Progenitor cell of endocrine pancreas (in vitro differentiated cells): ENCODE measurements at regions not wholly inside any gene's neighbourhood (a gene's known extent, or its start where the extent isn't known, plus 50 kb on each side); places are given as distances from the start of the nearest gene placed in this dataset.
A peak's percentile ranks its signal among the peaks of the same experiment; 100 is the strongest.

Experiments used
- DNase-seq: peaks from one replicate; pipeline ENCODE4 v3.0.0; 2021; ENCODE audit warnings: low spot score; ENCODE audit not compliant: unreplicated experiment
- H3K27ac Mint-ChIP-seq: 2 replicates; pipeline ENCODE4 v1.8.0; 2021; ENCODE audit warnings: mild to moderate bottlenecking, moderate library complexity, mixed read lengths
- H3K27me3 Mint-ChIP-seq: 2 replicates; pipeline ENCODE4 v1.8.0; 2021; ENCODE audit warnings: mixed read lengths
- H3K36me3 Mint-ChIP-seq: 2 replicates; pipeline ENCODE4 v1.8.0; 2022; ENCODE audit warnings: mixed read lengths; ENCODE audit not compliant: insufficient read depth
- H3K4me1 Mint-ChIP-seq: 2 replicates; pipeline ENCODE4 v1.8.0; 2021; ENCODE audit warnings: low read depth, mixed read lengths
- H3K4me3 Mint-ChIP-seq: 2 replicates; pipeline ENCODE4 v1.8.0; 2021; ENCODE audit warnings: low read depth, mild to moderate bottlenecking, moderate library complexity, mixed read lengths
- H3K9me3 Mint-ChIP-seq: 2 replicates; pipeline ENCODE4 v1.8.0; 2021; ENCODE audit warnings: low read depth, mixed read lengths
- TF ChIP-seq, protein P1 (sequence below): fragments of 200-600 bp; sonication (generic); IDR thresholded peaks from one replicate; pipeline ENCODE4 v1.5.0; 2021; ENCODE audit warnings: antibody characterized with exemption, mild to moderate bottlenecking; ENCODE audit not compliant: unreplicated experiment

DNA sequence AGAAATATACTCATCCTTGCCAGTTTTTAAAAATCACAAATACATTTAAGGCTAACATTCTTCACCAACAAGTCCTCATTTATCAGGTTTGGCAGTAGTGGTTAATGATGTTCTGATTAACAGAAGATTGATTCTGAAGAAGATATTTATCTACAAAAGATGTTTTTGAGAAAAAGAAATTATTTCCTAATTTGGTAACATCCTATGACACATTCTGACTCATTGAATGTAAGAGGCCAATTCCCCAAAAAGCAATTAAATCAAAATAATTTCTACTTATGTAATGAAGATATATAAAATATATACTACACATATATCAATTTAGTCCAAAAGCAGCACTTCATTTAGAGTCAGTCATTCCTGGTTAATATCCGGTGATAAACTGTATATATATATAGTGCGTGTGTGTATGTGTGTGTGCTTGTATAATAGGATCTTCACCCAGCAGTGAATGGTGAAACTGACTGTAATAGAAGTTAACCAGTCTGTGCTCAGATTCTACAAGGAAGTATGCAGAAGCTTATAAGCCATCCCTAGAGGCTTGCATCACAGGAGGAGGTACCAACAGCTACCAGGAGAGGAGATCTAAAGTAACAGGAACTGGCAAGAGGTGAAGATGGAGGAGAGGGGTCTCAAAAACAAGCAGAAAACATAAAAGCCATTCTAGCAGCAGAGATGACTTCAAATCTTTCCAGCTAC lies 82.9 kb upstream of the MARCKS start:
- no peak for DNase-seq
- peaks cover 8% of the 10 kb centered on the region for H3K27me3 Mint-ChIP-seq
- peak overlapping the region; percentile 38 for H3K27ac Mint-ChIP-seq
- no peak overlapping the region for H3K4me3 Mint-ChIP-seq
- no peaks in the 10 kb centered on the region for H3K36me3 Mint-ChIP-seq
- TF ChIP-seq, protein P1, sequence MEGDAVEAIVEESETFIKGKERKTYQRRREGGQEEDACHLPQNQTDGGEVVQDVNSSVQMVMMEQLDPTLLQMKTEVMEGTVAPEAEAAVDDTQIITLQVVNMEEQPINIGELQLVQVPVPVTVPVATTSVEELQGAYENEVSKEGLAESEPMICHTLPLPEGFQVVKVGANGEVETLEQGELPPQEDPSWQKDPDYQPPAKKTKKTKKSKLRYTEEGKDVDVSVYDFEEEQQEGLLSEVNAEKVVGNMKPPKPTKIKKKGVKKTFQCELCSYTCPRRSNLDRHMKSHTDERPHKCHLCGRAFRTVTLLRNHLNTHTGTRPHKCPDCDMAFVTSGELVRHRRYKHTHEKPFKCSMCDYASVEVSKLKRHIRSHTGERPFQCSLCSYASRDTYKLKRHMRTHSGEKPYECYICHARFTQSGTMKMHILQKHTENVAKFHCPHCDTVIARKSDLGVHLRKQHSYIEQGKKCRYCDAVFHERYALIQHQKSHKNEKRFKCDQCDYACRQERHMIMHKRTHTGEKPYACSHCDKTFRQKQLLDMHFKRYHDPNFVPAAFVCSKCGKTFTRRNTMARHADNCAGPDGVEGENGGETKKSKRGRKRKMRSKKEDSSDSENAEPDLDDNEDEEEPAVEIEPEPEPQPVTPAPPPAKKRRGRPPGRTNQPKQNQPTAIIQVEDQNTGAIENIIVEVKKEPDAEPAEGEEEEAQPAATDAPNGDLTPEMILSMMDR: no peak
- peaks cover 12% of the 10 kb centered on the region for H3K4me1 Mint-ChIP-seq
- no peaks in the 10 kb centered on the region for H3K9me3 Mint-ChIP-seq

DNA sequence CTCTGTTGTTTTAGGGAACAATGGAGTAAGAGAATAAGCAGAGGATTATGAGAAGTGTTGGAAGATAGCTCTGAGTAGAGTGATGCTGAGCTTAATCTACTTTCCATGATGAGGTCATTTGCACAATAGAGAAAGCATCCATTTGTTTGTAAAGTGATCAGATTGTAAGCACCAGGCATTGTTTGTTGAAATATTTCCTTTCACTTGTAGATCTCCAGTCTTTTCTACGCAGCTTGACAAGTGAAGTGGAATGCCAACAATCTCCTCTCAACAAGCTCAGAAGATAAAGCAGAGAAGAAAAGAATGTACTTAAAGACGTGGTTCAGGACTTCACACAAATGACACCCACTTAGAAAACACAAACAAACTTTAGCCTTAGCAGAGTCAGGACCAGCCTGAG lies 80.1 kb upstream of the MARCKS start:
- Mint-ChIP-seq H3K27me3 (peaks cover 22% of the 10 kb centered on the region), H3K27ac (peak overlapping the region; percentile 15), H3K4me3 (no peak overlapping the region), H3K4me1 (peaks cover 12% of the 10 kb centered on the region), H3K36me3 (no peaks in the 10 kb centered on the region), H3K9me3 (no peaks in the 10 kb centered on the region)
- TF ChIP-seq, protein P1: no peak
- no peak for DNase-seq

DNA sequence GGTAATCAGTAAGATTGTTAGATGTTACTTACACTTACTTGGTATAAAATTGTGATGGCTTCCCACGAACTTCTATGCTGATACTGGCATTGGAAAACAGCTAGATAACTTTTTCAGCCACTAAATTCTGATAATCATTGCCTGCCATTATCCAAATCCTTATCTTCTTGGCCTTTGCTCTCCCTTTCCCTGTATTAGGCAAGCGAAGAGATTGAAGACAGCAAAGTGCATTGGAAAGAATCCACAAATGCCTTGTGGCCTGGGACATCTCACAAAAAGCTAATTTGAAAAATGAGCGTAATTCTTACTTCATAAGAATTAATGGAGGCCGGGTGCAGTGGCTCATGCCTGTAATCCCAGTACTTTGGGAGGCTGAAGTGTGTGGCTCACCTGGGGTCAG lies 79.5 kb upstream of the MARCKS start:
- peaks cover 22% of the 10 kb centered on the region for H3K27me3 Mint-ChIP-seq
- no peak for DNase-seq
- peaks cover 12% of the 10 kb centered on the region for H3K4me1 Mint-ChIP-seq
- no peaks in the 10 kb centered on the region for H3K36me3 Mint-ChIP-seq
- TF ChIP-seq, protein P1: no peak
- peak overlapping the region; percentile 15 for H3K27ac Mint-ChIP-seq
- H3K9me3 Mint-ChIP-seq: no peaks in the 10 kb centered on the region
- no peak overlapping the region for H3K4me3 Mint-ChIP-seq

DNA sequence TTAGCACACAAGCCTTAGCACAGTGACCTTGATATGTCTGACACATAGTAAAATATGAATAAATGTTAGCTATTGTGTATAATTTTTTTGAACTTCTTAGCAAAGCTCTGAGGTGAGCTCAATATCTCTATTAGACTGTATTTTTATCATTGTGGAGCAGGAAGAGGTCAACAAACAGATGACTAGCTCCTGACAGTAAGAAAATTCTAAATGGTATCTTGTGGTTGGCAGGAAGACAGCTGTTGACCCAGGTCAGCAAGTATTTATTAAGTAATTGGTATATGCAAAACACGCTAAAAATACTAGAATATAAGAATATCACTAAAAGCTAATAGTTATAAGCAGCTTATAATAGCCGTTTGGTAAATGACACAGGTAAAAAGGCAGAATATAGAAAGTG lies 77.5 kb upstream of the MARCKS start:
- TF ChIP-seq, protein P1: no peak
- Mint-ChIP-seq H3K27ac (no peak overlapping the region), H3K27me3 (peaks cover 16% of the 10 kb centered on the region), H3K4me3 (no peak overlapping the region), H3K36me3 (no peaks in the 10 kb centered on the region), H3K9me3 (no peaks in the 10 kb centered on the region), H3K4me1 (peaks cover 12% of the 10 kb centered on the region)
- no peak for DNase-seq

DNA sequence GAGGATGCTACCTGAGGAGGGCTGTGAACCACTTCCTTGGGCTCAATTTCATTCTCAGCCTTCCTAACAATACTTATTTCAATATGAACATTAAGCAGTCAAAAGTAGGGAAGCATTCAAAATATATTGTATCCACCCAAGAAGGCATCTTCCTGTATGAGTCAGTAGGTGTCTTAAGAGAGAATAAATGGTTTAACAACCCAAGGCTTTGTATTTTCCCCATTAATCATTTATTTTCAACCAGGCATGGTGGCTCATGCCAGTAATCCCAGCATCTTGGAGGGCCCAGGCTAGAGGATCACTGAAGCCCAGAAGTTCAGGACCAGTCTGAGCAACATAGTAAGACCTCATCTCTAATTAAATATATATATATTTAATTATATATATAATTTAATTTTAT lies 74.5 kb upstream of the MARCKS start:
- TF ChIP-seq, protein P1: no peak
- no peak overlapping the region for H3K27ac Mint-ChIP-seq
- H3K27me3 Mint-ChIP-seq: peaks cover 17% of the 10 kb centered on the region
- no peak for DNase-seq
- peaks cover 8% of the 10 kb centered on the region for H3K4me1 Mint-ChIP-seq
- no peaks in the 10 kb centered on the region for H3K36me3 Mint-ChIP-seq
- H3K9me3 Mint-ChIP-seq: no peaks in the 10 kb centered on the region
- no peak overlapping the region for H3K4me3 Mint-ChIP-seq
